ENCODE measurements at regions not wholly inside any gene's neighbourhood (a gene's known extent, or its start where the extent isn't known, plus 50 kb on each side); places are given as distances from the start of the nearest gene placed in this dataset.

DNA sequence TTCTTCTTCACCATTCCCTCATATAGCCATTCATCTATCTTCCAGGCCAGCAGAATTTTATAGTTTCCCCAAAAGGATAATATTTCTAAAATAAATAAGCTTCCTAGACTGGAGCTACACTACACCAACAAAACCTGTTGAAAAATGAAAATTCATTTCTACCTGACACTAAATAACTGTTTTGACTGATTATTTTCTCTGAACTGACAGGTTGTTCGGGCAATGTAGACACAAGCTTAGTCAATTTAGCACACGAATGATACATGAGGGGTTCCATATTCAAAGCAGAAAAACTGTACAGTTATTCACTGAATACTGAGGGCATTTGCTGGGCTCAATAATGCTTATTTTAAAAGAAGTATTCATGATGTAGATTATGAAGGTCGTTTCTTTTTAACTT is 589.7 kb downstream of the LIG4 start:
- Histone ChIP-seq H3K9me3 (ENCODE audit: control insufficient read depth, low read depth, low read length) (no peaks in the 10 kb centered on the region), H3K4me1 (ENCODE audit: insufficient read depth, low read length) (no peaks in the 10 kb centered on the region), H2BK12ac (ENCODE audit: insufficient read length, low read depth, low read length) (no peak overlapping the region), H3T11ph (ENCODE audit: low read length) (no peak overlapping the region), H4K91ac (ENCODE audit: insufficient read length, low read depth, low read length) (no peak overlapping the region), H3K27me3 (ENCODE audit: insufficient read depth, low read length) (no peaks in the 10 kb centered on the region), H3K79me1 (ENCODE audit: insufficient read depth, low read depth, low read length, poor library complexity, severe bottlenecking) (no peaks in the 10 kb centered on the region), H4K8ac (replicated peaks; ENCODE audit: insufficient read length, low read depth, low read length) (no peak overlapping the region), H2BK5ac (ENCODE audit: insufficient read length, low read length) (no peak overlapping the region), H3K4me2 (ENCODE audit: insufficient read depth, insufficient read length, low read length) (no peak overlapping the region), H2BK20ac (ENCODE audit: low read depth, low read length, poor library complexity, severe bottlenecking) (no peak overlapping the region), H2BK120ac (ENCODE audit: low read depth, low read length, poor library complexity, severe bottlenecking) (no peak overlapping the region), H3K4ac (ENCODE audit: low read depth, low read length) (no peak overlapping the region), H3K27ac (ENCODE audit: insufficient read length, low read depth, low read length) (no peak overlapping the region), H3K79me2 (ENCODE audit: insufficient read depth, low read length) (no peaks in the 10 kb centered on the region), H3K56ac (ENCODE audit: insufficient read length, low read depth, low read length) (no peak overlapping the region), H4K5ac (ENCODE audit: insufficient read length, low read depth, low read length) (no peak overlapping the region), H2BK15ac (ENCODE audit: low read depth, low read length) (no peak overlapping the region), H3K23ac (ENCODE audit: insufficient read length, low read depth, low read length) (no peak overlapping the region), H3K14ac (ENCODE audit: insufficient read depth, low read length) (no peak overlapping the region), H4K20me1 (ENCODE audit: control insufficient read depth, insufficient read depth, insufficient read length) (no peaks in the 10 kb centered on the region), H2AFZ (ENCODE audit: low read length) (no peak overlapping the region), H3K18ac (ENCODE audit: insufficient read length, low read depth, low read length) (no peak overlapping the region), H3K23me2 (ENCODE audit: insufficient read length, low read depth, low read length, poor library complexity, severe bottlenecking) (no peaks in the 10 kb centered on the region), H3K9ac (ENCODE audit: extremely low read depth, insufficient read length, low read length) (no peak overlapping the region), H2AK5ac (ENCODE audit: insufficient read length, low read length) (no peak overlapping the region)
- H3K4me1 Mint-ChIP-seq, result peaks cover 3 to 4% of the 10 kb centered on the region in 2 experiments; a peak in 3 of 4 replicates
- H3K27ac Mint-ChIP-seq, result no peak overlapping the region
- H3K4me3 Mint-ChIP-seq, result no peak overlapping the region
- WGBS (ENCODE audit: extremely low coverage, insufficient read length, low lambda C conversion rate), result no CpG with 5 or more reads among the region's 3 CpGs
- no peaks in the 10 kb centered on the region for H3K36me3 Mint-ChIP-seq (ENCODE audit: insufficient read depth in 1 of 3, low read depth in 3 of 3)
- TF ChIP-seq, protein P1, sequence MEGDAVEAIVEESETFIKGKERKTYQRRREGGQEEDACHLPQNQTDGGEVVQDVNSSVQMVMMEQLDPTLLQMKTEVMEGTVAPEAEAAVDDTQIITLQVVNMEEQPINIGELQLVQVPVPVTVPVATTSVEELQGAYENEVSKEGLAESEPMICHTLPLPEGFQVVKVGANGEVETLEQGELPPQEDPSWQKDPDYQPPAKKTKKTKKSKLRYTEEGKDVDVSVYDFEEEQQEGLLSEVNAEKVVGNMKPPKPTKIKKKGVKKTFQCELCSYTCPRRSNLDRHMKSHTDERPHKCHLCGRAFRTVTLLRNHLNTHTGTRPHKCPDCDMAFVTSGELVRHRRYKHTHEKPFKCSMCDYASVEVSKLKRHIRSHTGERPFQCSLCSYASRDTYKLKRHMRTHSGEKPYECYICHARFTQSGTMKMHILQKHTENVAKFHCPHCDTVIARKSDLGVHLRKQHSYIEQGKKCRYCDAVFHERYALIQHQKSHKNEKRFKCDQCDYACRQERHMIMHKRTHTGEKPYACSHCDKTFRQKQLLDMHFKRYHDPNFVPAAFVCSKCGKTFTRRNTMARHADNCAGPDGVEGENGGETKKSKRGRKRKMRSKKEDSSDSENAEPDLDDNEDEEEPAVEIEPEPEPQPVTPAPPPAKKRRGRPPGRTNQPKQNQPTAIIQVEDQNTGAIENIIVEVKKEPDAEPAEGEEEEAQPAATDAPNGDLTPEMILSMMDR (conservative IDR thresholded peaks at IDR 0.05), result no peak
- no peak for DNase-seq
- no peaks in the 10 kb centered on the region for H3K27me3 Mint-ChIP-seq (ENCODE audit: low read depth)
- H3K9me3 Mint-ChIP-seq, result no peaks in the 10 kb centered on the region

Measured in H9 (cell line).